ENCODE measurements at regions not wholly inside any gene's neighbourhood (a gene's known extent, or its start where the extent isn't known, plus 50 kb on each side); places are given as distances from the start of the nearest gene placed in this dataset.

DNA sequence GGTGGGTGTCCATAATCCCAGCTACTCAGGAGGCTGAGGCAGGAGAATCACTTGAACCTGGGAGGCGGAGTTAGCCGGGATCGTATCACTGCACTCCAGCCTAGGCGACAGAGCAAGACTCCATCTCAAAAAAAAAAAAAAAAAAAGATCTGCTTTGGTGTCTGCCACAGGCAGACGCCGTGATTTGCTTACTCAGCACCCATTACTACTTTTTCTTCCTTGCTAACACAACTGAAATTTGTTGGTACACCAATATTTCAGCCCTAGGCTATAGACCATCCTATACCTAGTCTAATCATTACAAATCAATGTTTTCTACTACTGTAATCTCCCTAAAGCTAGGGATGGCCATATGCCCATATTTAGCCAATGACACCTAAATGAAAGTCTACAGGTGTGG is 53.5 kb upstream of the PARD3 start:
- no peak for DNase-seq
- no peaks in the 10 kb centered on the region for H3K27me3 ChIP-seq (ENCODE audit: control insufficient read depth in 3 of 3, insufficient read depth in 3 of 3, low read length in 3 of 3)

GRCh38 chr10:34866848-34867247 is 51.8 kb upstream of the PARD3 start:
- DNase-seq: no peak
- Histone ChIP-seq H3K36me3 (ENCODE audit: control insufficient read depth in 3 of 3, insufficient read depth in 2 of 3, low read depth in 1 of 3, low read length in 3 of 3) (no peaks in the 10 kb centered on the region), H3K27ac (ENCODE audit: low read depth in 1 of 3, low read length in 2 of 3) (no peak overlapping the region), H3K27me3 (ENCODE audit: control insufficient read depth in 3 of 3, insufficient read depth in 3 of 3, low read length in 3 of 3) (no peaks in the 10 kb centered on the region), H3K9me3 (ENCODE audit: control insufficient read depth in 2 of 2, insufficient read depth in 1 of 2, low read depth in 1 of 2, low read length in 1 of 2) (no peaks in the 10 kb centered on the region), H3K4me3 (ENCODE audit: low read depth in 1 of 3, low read length in 3 of 3) (no peak overlapping the region), H3K4me1 (ENCODE audit: control insufficient read depth in 3 of 3, insufficient read depth in 2 of 3, low read depth in 1 of 3, low read length in 2 of 3) (peaks cover 0 to 9% (median 4%) of the 10 kb centered on the region in 3 donors)
- WGBS, 3 donors: 44 to 55% (median 47%) methylated on average over 3 of the region's 3 CpGs
- FAIRE-seq: no peak

More for the DNA sequence above, 53.5 kb upstream of the PARD3 start:
- 92 to 97% (median 94%) methylated on average over 6 of the region's 6 CpGs for WGBS, 3 donors
- Histone ChIP-seq H3K36me3 (ENCODE audit: control insufficient read depth in 3 of 3, insufficient read depth in 2 of 3, low read depth in 1 of 3, low read length in 3 of 3) (no peaks in the 10 kb centered on the region), H3K27ac (ENCODE audit: low read depth in 1 of 3, low read length in 2 of 3) (no peak overlapping the region), H3K9me3 (ENCODE audit: control insufficient read depth in 2 of 2, insufficient read depth in 1 of 2, low read depth in 1 of 2, low read length in 1 of 2) (no peaks in the 10 kb centered on the region), H3K4me1 (ENCODE audit: control insufficient read depth in 3 of 3, insufficient read depth in 2 of 3, low read depth in 1 of 3, low read length in 2 of 3) (peaks cover 0 to 6% (median 4%) of the 10 kb centered on the region in 3 donors), H3K4me3 (ENCODE audit: low read depth in 1 of 3, low read length in 3 of 3) (no peak overlapping the region)
- no peak for FAIRE-seq
